ENCODE measurements at regions not wholly inside any gene's neighbourhood (a gene's known extent, or its start where the extent isn't known, plus 50 kb on each side); places are given as distances from the start of the nearest gene placed in this dataset.

GRCh38 chr3:13954741-13955483 lies 75.0 kb upstream of the WNT7A start:
- DNase-seq (ENCODE audit: low read depth), result no peak

DNA sequence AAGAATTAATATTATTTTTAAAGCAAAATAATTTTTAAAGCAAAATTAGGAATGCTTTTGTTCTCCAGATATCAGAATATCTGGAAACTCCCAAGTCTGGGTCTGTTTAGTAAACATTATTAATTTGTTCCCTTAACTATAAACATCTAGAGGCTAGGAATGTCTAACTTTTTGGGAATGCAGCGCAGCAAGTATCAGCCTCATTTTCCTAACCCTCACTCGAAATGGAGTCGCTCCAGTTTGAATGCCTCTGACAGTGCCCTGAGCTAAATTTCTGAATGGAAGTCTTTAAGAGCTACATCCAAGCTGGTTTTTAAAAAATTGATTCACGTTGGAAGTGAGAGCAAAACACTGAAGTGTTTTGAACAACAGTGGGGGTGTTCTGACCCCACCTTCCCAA lies 74.4 kb upstream of the WNT7A start:
- DNase-seq (ENCODE audit: low read depth), result no peak

GRCh38 chr3:13951184-13951583 lies 71.3 kb upstream of the WNT7A start:
- DNase-seq (ENCODE audit: low read depth), result no peak

DNA sequence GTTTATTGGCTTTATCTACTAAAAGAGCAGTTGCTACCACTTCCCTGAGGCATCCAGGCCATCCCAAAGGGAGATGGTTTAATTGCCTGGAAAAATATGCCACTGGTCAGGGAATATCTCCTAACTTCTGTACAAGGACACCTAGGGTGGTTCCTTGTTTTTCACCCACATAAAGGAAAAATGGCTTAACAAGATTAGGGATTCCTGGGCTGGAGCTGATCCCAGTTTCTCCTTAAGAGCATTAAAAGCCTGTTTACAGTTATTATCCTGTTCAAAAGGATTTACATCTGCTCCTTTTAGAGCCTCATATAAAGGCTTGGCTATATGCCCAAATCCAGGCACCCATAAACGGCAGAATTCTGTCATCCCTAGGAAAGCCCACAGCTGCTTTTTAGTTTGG lies 70.2 kb upstream of the WNT7A start:
- DNase-seq (ENCODE audit: low read depth), result no peak

GRCh38 chr3:13947912-13948311 lies 68.0 kb upstream of the WNT7A start:
- DNase-seq (ENCODE audit: low read depth), result no peak

DNA sequence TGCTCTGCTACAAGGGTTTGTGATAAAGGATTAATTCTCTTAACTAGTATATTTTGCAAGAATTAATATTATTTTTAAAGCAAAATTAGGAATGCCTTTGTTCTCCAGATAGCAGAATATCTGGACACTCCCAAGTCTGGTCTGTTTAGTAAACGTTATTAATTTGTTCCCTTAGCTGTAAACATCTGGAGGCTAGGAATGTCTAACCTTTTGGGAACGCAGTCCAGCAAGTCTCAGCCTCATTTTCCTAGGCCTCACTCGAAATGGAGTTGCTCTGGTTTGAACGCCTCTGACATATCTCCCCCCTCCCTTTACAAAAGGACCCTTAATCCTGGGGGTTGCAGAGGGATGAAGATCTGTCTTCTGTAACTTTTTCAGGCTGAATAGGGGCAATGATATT lies 59.3 kb upstream of the WNT7A start:
- no peak for DNase-seq (ENCODE audit: low read depth)

DNA sequence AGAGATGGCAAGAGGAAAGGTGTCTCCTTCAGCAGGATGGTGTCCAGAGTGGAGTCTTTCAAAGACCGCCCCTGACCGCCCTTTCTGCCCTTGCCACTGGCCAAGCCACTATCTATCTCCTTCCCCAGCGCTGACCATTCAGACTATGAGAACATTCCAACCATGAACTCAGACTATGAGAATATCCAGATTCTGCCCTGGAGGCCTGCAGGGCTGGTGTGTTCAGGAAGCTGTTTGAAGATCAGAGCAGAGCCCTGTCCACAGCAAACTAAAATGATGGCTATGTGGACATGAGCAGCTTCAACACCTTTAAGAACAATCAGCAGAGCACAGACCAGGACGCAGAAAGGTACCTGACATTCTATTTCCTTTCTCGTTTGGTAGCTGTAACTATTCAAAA lies 57.3 kb upstream of the WNT7A start:
- DNase-seq (ENCODE audit: low read depth), result no peak

GRCh38 chr3:13935494-13936094 lies 55.7 kb upstream of the WNT7A start:
- DNase-seq (ENCODE audit: low read depth), result no peak

GRCh38 chr3:13934813-13935212 lies 54.9 kb upstream of the WNT7A start:
- no peak for DNase-seq (ENCODE audit: low read depth)

DNA sequence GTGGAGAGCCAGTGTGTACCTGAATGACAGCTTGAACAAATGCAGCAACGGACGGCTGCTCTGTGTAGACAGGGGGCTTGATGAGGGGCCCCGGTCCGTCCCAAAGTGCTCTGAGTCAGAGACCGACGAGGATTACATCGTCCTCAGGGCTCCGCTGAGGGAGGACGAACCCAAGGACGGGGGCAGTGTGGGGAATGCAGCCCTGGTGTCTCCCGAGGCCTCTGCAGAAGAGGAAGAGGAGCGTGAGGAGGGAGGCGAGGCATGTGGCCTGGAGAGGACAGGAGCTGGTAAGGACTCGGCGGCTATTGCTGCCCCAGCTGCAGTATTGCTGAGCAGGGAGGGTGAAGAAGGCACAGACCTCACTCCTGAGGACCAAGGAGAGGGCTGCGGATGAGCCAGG lies 54.4 kb upstream of the WNT7A start:
- no peak for DNase-seq (ENCODE audit: low read depth)

DNA sequence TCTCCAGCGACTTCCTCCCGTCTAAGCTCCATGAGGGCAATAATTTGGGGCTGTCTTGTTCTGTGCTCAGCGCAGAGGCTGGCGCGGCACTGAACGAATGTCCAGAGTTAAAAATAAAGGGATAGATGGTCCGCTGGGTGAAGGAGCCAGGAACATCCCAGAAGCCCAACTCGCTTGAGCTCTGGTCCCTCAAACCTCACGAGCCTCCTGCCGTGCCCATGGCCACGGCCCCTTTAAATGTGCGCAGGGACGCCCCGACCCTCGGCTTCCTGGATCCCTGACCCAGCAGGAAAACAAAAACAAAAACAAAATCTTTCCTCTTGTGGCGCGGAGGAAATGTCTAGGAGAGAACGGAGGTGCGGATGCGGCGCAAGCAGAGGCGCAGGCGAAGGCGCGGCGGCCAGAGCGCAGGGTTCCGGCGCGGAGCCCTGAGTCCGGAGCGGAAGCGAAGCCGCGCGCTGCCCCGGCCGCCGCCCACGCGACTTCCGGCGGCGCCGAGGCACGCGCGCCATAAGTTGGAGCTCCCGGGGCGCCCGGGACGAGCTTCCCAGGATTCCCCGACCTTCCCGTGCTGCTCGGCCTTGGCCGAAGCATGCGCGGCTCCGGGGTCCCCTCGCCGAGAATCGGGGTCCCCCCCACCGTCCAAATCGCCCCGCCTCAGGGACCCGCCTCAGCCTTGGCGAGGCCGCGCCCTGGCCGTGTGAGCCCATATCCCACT lies 52.9 kb upstream of the WNT7A start:
- DNase-seq (ENCODE audit: low read depth), result no peak

DNA sequence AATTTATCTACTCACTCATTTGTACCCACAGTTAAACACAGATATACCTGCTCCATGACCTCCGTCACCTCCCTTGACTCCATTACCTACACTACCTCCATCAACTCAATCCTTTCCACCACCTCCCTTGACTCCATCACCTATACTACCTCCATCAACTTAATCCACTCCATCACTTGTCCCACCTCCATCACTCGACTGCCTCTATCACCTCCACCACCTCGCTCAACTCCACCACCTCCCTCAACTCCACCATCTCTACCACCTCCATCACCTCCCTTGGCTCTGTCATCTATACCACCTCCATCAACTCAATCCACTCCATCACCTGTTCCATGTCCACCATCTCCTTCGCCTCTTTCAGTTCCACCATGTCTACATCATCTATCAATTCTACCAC lies 51.3 kb upstream of the WNT7A start:
- DNase-seq (ENCODE audit: low read depth), result no peak

All from LHCN-M2 (cell line).